ENCODE measurements at regions not wholly inside any gene's neighbourhood (a gene's known extent, or its start where the extent isn't known, plus 50 kb on each side); places are given as distances from the start of the nearest gene placed in this dataset.

DNA sequence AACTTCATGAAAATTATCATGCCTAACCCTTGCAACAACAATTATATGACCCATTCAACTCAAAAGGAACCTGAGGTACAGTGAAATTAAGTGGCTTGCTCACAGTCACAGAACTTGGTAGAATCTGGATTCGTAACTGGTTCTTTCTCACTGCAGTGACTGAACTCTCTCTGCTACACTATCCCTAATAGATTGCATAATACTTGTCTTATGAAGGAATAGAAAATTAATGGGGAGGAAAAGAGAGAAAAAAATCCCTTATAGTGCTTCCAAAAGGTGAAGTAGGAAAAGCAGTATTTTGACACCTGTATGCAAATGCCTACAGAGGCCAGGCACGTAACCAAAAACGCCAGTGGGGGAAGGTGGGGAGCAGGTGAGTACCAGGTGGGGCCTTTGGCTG is 186.6 kb downstream of the LY86 start:
- Histone ChIP-seq H3K27ac (no peak overlapping the region), H3K36me3 (no peaks in the 10 kb centered on the region), H3K27me3 (no peaks in the 10 kb centered on the region), H3K9me3 (peaks cover 0 to 8% (median 0%) of the 10 kb centered on the region in 4 donors), H3K4me1 (no peaks in the 10 kb centered on the region), H3K4me3 (no peak overlapping the region)
- DNase-seq = no peak
- WGBS, 5 donors = 79 to 89% (median 87%) methylated on average over 3 of the region's 3 CpGs
- intact Hi-C loops (cut with DNase I; ENCODE audit: low total_unique reads) = no loop called here
- TF ChIP-seq POLR2A (IDR thresholded peaks at IDR 0.05) (no peak), EP300 (IDR thresholded peaks at IDR 0.05) (no peak), POLR2AphosphoS5 (IDR thresholded peaks at IDR 0.05) (no peak)
- TF ChIP-seq, protein P1, sequence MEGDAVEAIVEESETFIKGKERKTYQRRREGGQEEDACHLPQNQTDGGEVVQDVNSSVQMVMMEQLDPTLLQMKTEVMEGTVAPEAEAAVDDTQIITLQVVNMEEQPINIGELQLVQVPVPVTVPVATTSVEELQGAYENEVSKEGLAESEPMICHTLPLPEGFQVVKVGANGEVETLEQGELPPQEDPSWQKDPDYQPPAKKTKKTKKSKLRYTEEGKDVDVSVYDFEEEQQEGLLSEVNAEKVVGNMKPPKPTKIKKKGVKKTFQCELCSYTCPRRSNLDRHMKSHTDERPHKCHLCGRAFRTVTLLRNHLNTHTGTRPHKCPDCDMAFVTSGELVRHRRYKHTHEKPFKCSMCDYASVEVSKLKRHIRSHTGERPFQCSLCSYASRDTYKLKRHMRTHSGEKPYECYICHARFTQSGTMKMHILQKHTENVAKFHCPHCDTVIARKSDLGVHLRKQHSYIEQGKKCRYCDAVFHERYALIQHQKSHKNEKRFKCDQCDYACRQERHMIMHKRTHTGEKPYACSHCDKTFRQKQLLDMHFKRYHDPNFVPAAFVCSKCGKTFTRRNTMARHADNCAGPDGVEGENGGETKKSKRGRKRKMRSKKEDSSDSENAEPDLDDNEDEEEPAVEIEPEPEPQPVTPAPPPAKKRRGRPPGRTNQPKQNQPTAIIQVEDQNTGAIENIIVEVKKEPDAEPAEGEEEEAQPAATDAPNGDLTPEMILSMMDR (IDR thresholded peaks at IDR 0.05) = no peak

DNA sequence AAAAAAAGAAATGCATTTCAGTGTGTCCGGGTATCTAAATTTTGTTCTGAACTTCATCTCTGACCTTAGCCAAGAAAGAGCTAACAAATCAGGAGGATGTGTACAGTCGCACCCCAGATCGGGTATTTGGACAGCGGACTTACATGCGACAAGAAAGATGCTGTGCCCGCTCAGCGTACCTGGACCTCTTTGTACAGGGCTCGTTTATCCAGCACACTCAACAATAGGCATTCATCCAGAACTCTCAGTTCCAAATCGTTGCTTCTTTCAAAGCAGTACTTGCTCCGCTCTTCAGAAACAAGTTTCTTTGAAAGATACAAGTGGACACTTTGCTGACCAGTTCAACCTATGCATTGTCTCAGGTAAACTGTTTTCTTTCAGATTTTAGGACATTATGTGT is 191.7 kb downstream of the LY86 start:
- Histone ChIP-seq H3K4me1 (peaks cover 0 to 13% (median 5%) of the 10 kb centered on the region in 4 donors), H3K36me3 (no peaks in the 10 kb centered on the region), H3K27ac (no peak overlapping the region), H3K27me3 (no peaks in the 10 kb centered on the region), H3K4me3 (no peak overlapping the region), H3K9me3 (peaks cover 0 to 8% (median 0%) of the 10 kb centered on the region in 4 donors)
- TF ChIP-seq EP300 (IDR thresholded peaks at IDR 0.05) (no peak), POLR2A (IDR thresholded peaks at IDR 0.05) (no peak), POLR2AphosphoS5 (IDR thresholded peaks at IDR 0.05) (no peak)
- TF ChIP-seq, protein P1 (IDR thresholded peaks at IDR 0.05) = no peak
- WGBS, 5 donors = 83 to 94% (median 89%) methylated on average over 10 of the region's 10 CpGs
- intact Hi-C loops (cut with DNase I; ENCODE audit: low total_unique reads) = no loop called here
- no peak for DNase-seq

DNA sequence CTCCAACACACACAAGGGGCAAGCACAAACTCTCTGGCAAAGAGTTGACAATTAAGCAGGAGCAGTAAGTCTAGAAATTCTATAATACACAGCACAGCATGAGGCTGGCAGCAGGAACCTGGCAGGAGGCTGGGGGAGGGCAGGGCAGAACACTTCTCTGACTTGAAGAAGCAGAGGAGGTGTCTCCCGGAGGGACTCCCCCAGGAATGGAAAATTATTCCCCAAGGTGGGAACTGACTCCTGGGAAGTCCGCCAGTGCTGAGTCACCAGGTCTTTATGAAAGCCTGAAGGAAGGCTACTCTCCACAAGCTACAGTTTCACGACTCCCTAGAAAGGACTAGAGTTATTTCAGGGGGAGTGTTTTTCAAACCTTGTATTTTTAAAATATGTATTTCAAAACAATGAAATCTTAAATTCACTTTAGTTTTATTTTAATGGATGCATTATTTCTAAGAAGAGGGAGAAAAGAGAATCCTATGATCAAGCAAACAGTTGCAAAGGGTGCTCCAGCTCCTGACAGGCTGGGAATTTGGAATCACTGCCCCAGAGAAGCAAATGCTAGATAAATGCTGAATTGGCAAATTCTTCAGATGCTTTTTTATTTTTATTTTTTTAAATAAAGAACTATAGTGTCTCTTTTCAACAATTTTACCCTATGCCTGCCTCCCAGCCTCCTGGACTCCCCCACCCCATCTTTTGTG is 192.8 kb downstream of the LY86 start:
- TF ChIP-seq EP300 (IDR thresholded peaks at IDR 0.05) = no peak
- TF ChIP-seq POLR2AphosphoS5 (IDR thresholded peaks at IDR 0.05) = no peak
- TF ChIP-seq POLR2A (IDR thresholded peaks at IDR 0.05) = no peak
- TF ChIP-seq, protein P1 (IDR thresholded peaks at IDR 0.05) = no peak
- no peaks in the 10 kb centered on the region for H3K36me3 ChIP-seq
- peaks cover 0 to 5% (median 0%) of the 10 kb centered on the region in 4 donors for H3K9me3 ChIP-seq
- whole genome bisulfite sequencing, 5 donors = 26 to 42% (median 36%) methylated on average over 3 of the region's 3 CpGs
- H3K27ac ChIP-seq = no peak overlapping the region
- intact Hi-C loops (cut with DNase I; ENCODE audit: low total_unique reads) = no loop called here
- peaks cover 0 to 13% (median 5%) of the 10 kb centered on the region in 4 donors for H3K4me1 ChIP-seq
- H3K4me3 ChIP-seq = no peak overlapping the region
- no peaks in the 10 kb centered on the region for H3K27me3 ChIP-seq
- DNase-seq = peak in 1 of 2 donors; percentile 51

DNA sequence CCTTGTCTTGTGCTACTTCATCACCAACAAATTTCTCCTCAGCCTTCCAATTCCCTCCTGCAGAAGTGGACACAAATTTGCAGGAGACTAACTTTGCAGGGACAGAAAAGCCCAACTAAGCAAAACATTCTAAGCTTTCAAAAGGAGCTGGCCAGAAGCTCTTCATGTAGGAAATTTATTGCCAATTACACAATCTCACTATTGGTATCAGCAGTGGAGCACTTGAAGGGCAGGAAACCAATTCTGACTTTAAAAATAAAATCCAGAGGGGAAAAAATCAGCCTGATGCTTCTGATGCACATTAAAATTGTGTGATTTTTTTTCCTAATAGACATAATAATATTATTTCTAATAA is 193.3 kb downstream of the LY86 start:
- intact Hi-C loops (cut with DNase I; ENCODE audit: low total_unique reads) = no loop called here
- Histone ChIP-seq H3K4me1 (peaks cover 0 to 13% (median 5%) of the 10 kb centered on the region in 4 donors), H3K27ac (no peak overlapping the region), H3K27me3 (no peaks in the 10 kb centered on the region), H3K9me3 (peaks cover 0 to 2% (median 0%) of the 10 kb centered on the region in 4 donors), H3K36me3 (no peaks in the 10 kb centered on the region), H3K4me3 (no peak overlapping the region)
- DNase-seq = no peak
- no peak for TF ChIP-seq POLR2A (IDR thresholded peaks at IDR 0.05)
- TF ChIP-seq, protein P1 (IDR thresholded peaks at IDR 0.05) = no peak
- no peak for TF ChIP-seq EP300 (IDR thresholded peaks at IDR 0.05)
- no peak for TF ChIP-seq POLR2AphosphoS5 (IDR thresholded peaks at IDR 0.05)

All from stomach (tissue), 8 donors.